CD8-positive, alpha-beta memory T cell (primary cell): ENCODE measurements at regions not wholly inside any gene's neighbourhood (a gene's known extent, or its start where the extent isn't known, plus 50 kb on each side); places are given as distances from the start of the nearest gene placed in this dataset.
A peak's percentile ranks its signal among the peaks of the same experiment; 100 is the strongest.

Experiments
- CTCF ChIA-PET: fragments of 350-600 bp; sonication (Branson Sonifier 250); formaldehyde crosslinking; loops from one replicate; lab custom pipeline; 2021; ENCODE audit warnings: antibody characterized with exemption; lab: Charles Lee
- POLR2A ChIA-PET: fragments of 350-600 bp; sonication (Branson Sonifier 250); formaldehyde crosslinking; loops from one replicate; lab custom pipeline; 2021; ENCODE audit warnings: antibody characterized with exemption; lab: Charles Lee
- DNase-seq, 5 donors: peaks; one replicate each; pipeline versions ENCODE4 v3.0.0 to v3.0.0-alpha.2; 2020 to 2022; ENCODE audit warnings: mixed read lengths in 1 of 5
- H3K27ac ChIP-seq: one replicate; pipeline ENCODE4 v1.7.0; 2013; ENCODE audit warnings: low read depth, mild to moderate bottlenecking, low read length, moderate library complexity
- H3K27me3 ChIP-seq: 2 replicates; pipeline ENCODE4 v1.7.0; 2013; ENCODE audit warnings: low read length, mild to moderate bottlenecking; ENCODE audit not compliant: insufficient read depth, poor library complexity, severe bottlenecking
- H3K36me3 ChIP-seq: 2 replicates; pipeline ENCODE4 v1.7.0; 2013; ENCODE audit warnings: mild to moderate bottlenecking, low read length, moderate library complexity; ENCODE audit not compliant: insufficient read depth
- H3K4me1 ChIP-seq: 2 replicates; pipeline ENCODE4 v1.7.0; 2013; ENCODE audit warnings: mild to moderate bottlenecking, low read length, moderate library complexity; ENCODE audit not compliant: insufficient read depth
- H3K4me3 ChIP-seq: 2 replicates; pipeline ENCODE4 v1.7.0; 2013; ENCODE audit warnings: mild to moderate bottlenecking, low read length
- H3K9me3 ChIP-seq: 2 replicates; pipeline ENCODE4 v1.7.0; 2013; ENCODE audit warnings: mild to moderate bottlenecking, low read length
- H3K27ac Mint-ChIP-seq, 8 donors: one replicate each; pipeline ENCODE4 v1.8.0; 2020 to 2021; ENCODE audit warnings: mixed read lengths in 8 of 8, mild to moderate bottlenecking in 6 of 8, inconsistent platforms in 3 of 8, moderate library complexity in 3 of 8
- H3K27me3 Mint-ChIP-seq, 2 donors: one replicate each; pipeline ENCODE4 v1.8.0; 2020 to 2021; ENCODE audit warnings: mixed read lengths in 2 of 2, mild to moderate bottlenecking in 1 of 2, moderate library complexity in 1 of 2
- H3K36me3 Mint-ChIP-seq, 3 donors: one replicate each; pipeline ENCODE4 v1.8.0; 2020 to 2021; ENCODE audit warnings: mixed read lengths in 3 of 3, inconsistent platforms in 1 of 3, mild to moderate bottlenecking in 1 of 3
- H3K4me1 Mint-ChIP-seq, 3 donors: one replicate each; pipeline ENCODE4 v1.8.0; 2020 to 2021; ENCODE audit warnings: mixed read lengths in 3 of 3, inconsistent platforms in 1 of 3, mild to moderate bottlenecking in 1 of 3
- H3K4me3 Mint-ChIP-seq, 7 donors: one replicate each; pipeline ENCODE4 v1.8.0; 2020 to 2021; ENCODE audit warnings: mixed read lengths in 7 of 7, mild to moderate bottlenecking in 6 of 7, moderate library complexity in 4 of 7, inconsistent platforms in 2 of 7
- H3K9me3 Mint-ChIP-seq, 5 donors: one replicate each; pipeline ENCODE4 v1.8.0; 2020 to 2022; ENCODE audit warnings: mixed read lengths in 5 of 5, mild to moderate bottlenecking in 3 of 5, moderate library complexity in 2 of 5, inconsistent platforms in 1 of 5

DNA sequence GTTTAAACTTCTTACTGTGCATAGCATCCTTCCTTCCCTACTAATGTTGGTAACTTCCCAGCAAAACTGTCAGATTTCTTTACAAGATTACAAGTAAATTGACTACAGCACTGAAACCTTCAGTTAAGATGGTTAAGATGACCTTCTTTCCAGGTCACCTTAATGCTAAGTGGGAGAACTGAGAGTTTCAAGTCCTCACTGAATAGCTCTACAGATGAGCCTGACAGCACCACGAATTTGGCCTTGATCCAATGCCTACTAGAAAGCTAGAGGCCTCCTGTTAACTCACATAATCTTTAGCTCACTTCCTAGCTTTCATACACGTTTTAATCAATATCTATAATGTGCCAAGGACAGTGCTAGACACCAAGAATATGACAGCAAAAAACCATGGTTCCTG, 276.0 kb upstream of the PLD5 start:
- Mint-ChIP-seq H3K27ac (no peak overlapping the region), H3K36me3 (no peaks in the 10 kb centered on the region), H3K4me1 (no peaks in the 10 kb centered on the region), H3K9me3 (peaks cover 0 to 2% (median 0%) of the 10 kb centered on the region in 5 donors), H3K27me3 (peaks cover 0 to 1% of the 10 kb centered on the region in 2 donors), H3K4me3 (no peak overlapping the region)
- no peak for DNase-seq
- Histone ChIP-seq H3K9me3 (no peaks in the 10 kb centered on the region), H3K4me1 (no peaks in the 10 kb centered on the region), H3K4me3 (no peak overlapping the region), H3K36me3 (no peaks in the 10 kb centered on the region), H3K27me3 (no peaks in the 10 kb centered on the region), H3K27ac (no peak overlapping the region)
- POLR2A ChIA-PET: no interaction called here
- CTCF ChIA-PET: no interaction called here

DNA sequence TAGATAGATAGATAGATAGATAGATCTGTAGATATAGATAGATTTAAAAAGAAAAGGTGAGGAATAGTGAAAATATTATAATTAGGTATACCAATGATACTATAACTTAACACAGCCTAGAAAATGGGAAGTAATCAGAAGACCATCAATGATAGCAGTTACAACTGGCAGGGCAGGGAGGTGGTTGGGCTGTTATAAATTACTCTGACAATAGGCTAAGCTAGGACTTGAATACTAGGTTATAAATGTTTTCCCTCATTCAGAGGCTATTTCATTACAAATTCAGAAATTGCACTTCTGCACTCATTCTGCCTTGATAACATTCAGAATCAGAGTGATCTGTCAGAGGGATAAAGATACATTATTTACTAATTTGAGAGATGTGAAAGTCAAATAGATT, 273.4 kb upstream of the PLD5 start:
- Mint-ChIP-seq H3K4me1 (no peaks in the 10 kb centered on the region), H3K27me3 (peaks cover 0 to 1% of the 10 kb centered on the region in 2 donors), H3K4me3 (no peak overlapping the region), H3K36me3 (no peaks in the 10 kb centered on the region), H3K9me3 (peaks cover 0 to 2% (median 0%) of the 10 kb centered on the region in 5 donors), H3K27ac (no peak overlapping the region)
- H3K9me3 ChIP-seq: no peaks in the 10 kb centered on the region
- CTCF ChIA-PET: no interaction called here
- H3K36me3 ChIP-seq: no peaks in the 10 kb centered on the region
- no peaks in the 10 kb centered on the region for H3K27me3 ChIP-seq
- H3K4me1 ChIP-seq: no peaks in the 10 kb centered on the region
- no peak overlapping the region for H3K4me3 ChIP-seq
- H3K27ac ChIP-seq: no peak overlapping the region
- POLR2A ChIA-PET: no interaction called here
- no peak for DNase-seq

DNA sequence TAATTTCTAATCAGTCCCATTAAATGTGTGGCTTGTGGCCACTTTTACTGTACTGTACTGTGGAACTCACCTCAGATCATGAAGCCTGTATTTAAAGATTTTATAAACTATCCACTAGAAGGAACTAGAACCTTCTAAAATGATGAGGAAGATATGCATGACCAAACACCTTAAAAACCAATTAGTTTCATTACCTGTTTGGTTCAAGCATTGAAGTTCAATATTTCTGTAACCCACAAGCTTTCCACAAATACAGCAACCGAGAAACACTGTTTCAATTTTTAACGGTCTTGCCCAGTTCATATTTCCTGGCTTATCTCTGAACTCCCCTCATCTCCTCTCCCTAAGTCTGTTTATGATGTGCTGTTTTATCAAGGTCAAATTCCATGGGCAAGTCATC, 264.3 kb upstream of the PLD5 start:
- Histone ChIP-seq H3K36me3 (no peaks in the 10 kb centered on the region), H3K27me3 (no peaks in the 10 kb centered on the region), H3K4me3 (no peak overlapping the region), H3K4me1 (no peaks in the 10 kb centered on the region), H3K9me3 (no peaks in the 10 kb centered on the region), H3K27ac (no peak overlapping the region)
- no peaks in the 10 kb centered on the region for H3K36me3 Mint-ChIP-seq
- no peak overlapping the region for H3K4me3 Mint-ChIP-seq
- ChIA-PET POLR2A (no interaction called here), CTCF (no interaction called here)
- H3K4me1 Mint-ChIP-seq: no peaks in the 10 kb centered on the region
- H3K27me3 Mint-ChIP-seq: peaks cover 3 to 4% of the 10 kb centered on the region in 2 donors
- peaks cover 0 to 5% (median 2%) of the 10 kb centered on the region in 5 donors for H3K9me3 Mint-ChIP-seq
- no peak for DNase-seq
- no peak overlapping the region for H3K27ac Mint-ChIP-seq

DNA sequence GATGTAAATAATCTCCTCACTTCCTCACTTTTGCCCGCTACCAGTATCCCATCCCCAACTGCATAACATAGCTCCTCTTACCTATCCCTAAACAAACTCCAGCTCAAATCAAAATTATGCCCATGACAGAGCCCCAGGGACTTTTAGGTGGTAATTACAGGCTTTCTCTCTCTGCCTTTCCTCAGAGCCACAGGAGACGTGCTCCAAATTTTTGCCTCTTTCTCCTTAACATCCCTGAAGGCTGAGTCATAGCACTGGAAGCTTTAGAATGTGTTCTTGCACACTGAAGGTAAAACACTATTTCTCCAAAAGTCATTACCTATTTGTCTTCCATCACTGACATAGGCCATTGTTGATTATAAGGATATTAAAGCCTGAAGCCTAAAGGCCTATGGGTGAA, 263.5 kb upstream of the PLD5 start:
- CTCF ChIA-PET: no interaction called here

GRCh38 chr1:242784807-242785206, 260.3 kb upstream of the PLD5 start:
- Mint-ChIP-seq H3K27ac (no peak overlapping the region), H3K9me3 (peaks cover 0 to 6% (median 2%) of the 10 kb centered on the region in 5 donors), H3K27me3 (peaks cover 3 to 6% of the 10 kb centered on the region in 2 donors), H3K4me3 (no peak overlapping the region), H3K36me3 (no peaks in the 10 kb centered on the region), H3K4me1 (no peaks in the 10 kb centered on the region)
- no peaks in the 10 kb centered on the region for H3K36me3 ChIP-seq
- no peaks in the 10 kb centered on the region for H3K4me1 ChIP-seq
- DNase-seq: no peak
- ChIA-PET CTCF (no interaction called here), POLR2A (no interaction called here)
- H3K27ac ChIP-seq: no peak overlapping the region
- no peak overlapping the region for H3K4me3 ChIP-seq
- no peaks in the 10 kb centered on the region for H3K27me3 ChIP-seq
- no peaks in the 10 kb centered on the region for H3K9me3 ChIP-seq

More for the DNA sequence above, 263.5 kb upstream of the PLD5 start:
- Histone ChIP-seq H3K4me1 (no peaks in the 10 kb centered on the region), H3K9me3 (no peaks in the 10 kb centered on the region), H3K27ac (no peak overlapping the region), H3K27me3 (no peaks in the 10 kb centered on the region), H3K36me3 (no peaks in the 10 kb centered on the region), H3K4me3 (no peak overlapping the region)
- POLR2A ChIA-PET: no interaction called here
- Mint-ChIP-seq H3K27me3 (peaks cover 3 to 4% of the 10 kb centered on the region in 2 donors), H3K36me3 (no peaks in the 10 kb centered on the region), H3K9me3 (peaks cover 0 to 6% (median 2%) of the 10 kb centered on the region in 5 donors), H3K4me1 (no peaks in the 10 kb centered on the region), H3K4me3 (no peak overlapping the region), H3K27ac (peak overlapping the region in 1 of 8 donors; percentile 18)
- no peak for DNase-seq

- H3K27ac ChIP-seq: no peak overlapping the region
- H3K27me3 ChIP-seq: no peaks in the 10 kb centered on the region
- no peaks in the 10 kb centered on the region for H3K9me3 ChIP-seq
- peaks cover 0 to 6% (median 2%) of the 10 kb centered on the region in 5 donors for H3K9me3 Mint-ChIP-seq
- ChIA-PET CTCF (no interaction called here), POLR2A (no interaction called here)
- no peak for DNase-seq
- H3K4me1 ChIP-seq: no peaks in the 10 kb centered on the region
- no peak overlapping the region for H3K4me3 ChIP-seq
- H3K4me3 Mint-ChIP-seq: no peak overlapping the region
- H3K36me3 Mint-ChIP-seq: no peaks in the 10 kb centered on the region
- H3K36me3 ChIP-seq: no peaks in the 10 kb centered on the region
- no peaks in the 10 kb centered on the region for H3K4me1 Mint-ChIP-seq
- H3K27me3 Mint-ChIP-seq: peaks cover 3 to 6% of the 10 kb centered on the region in 2 donors
- H3K27ac Mint-ChIP-seq: no peak overlapping the region
Observed at GRCh38 chr1:242784084-242784483, 259.6 kb upstream of the PLD5 start.

DNA sequence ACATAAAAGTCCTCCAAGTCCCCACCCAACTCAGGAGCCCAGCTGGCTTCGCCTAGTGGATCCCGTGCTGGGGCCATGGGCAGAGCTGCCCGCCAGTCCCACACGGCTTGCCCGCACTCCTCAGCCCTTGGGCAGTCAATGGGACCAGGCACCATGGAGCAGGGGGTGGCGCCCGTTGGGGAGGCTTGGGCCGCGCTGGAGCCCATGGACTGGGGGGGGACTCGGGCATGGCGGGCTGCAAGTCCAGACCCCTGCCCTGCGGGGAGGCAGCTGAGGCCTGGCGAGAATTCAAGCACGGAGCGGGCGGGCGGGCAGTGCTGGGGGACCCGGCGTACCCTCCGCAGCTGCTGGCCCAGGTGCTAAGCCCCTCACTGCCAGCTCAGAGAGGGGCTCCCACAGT, 249.8 kb upstream of the PLD5 start:
- Mint-ChIP-seq H3K36me3 (no peaks in the 10 kb centered on the region), H3K27me3 (no peaks in the 10 kb centered on the region), H3K4me1 (no peaks in the 10 kb centered on the region), H3K27ac (no peak overlapping the region), H3K9me3 (peaks cover 0 to 3% (median 0%) of the 10 kb centered on the region in 5 donors), H3K4me3 (no peak overlapping the region)
- Histone ChIP-seq H3K4me1 (no peaks in the 10 kb centered on the region), H3K36me3 (no peaks in the 10 kb centered on the region), H3K4me3 (no peak overlapping the region), H3K27ac (no peak overlapping the region), H3K27me3 (no peaks in the 10 kb centered on the region), H3K9me3 (no peaks in the 10 kb centered on the region)
- DNase-seq: no peak
- CTCF ChIA-PET: no interaction called here
- POLR2A ChIA-PET: no interaction called here

DNA sequence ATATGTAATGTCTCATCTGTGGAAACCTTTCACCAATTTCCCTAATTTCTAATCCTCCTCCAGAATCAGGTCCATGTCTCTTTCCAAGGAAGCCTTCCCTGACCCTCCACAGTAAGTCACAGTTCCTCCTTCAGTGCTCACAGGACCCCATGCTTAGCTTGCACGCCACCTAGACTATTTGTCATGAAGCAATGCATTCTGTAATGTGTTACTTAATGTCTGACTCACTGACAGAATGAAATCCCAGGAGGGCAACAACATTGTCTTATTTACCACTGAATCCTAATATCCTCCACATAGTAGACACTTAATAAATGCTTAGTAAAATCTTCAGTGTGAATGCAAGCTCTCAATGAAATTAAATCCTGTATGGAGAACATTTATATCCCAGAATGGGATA, 245.9 kb upstream of the PLD5 start:
- Mint-ChIP-seq H3K27ac (peak overlapping the region in 1 of 8 donors; percentile 44), H3K36me3 (no peaks in the 10 kb centered on the region), H3K9me3 (peaks cover 0 to 10% (median 9%) of the 10 kb centered on the region in 5 donors), H3K27me3 (no peaks in the 10 kb centered on the region), H3K4me3 (no peak overlapping the region), H3K4me1 (no peaks in the 10 kb centered on the region)
- no peak overlapping the region for H3K27ac ChIP-seq
- H3K4me1 ChIP-seq: no peaks in the 10 kb centered on the region
- no peaks in the 10 kb centered on the region for H3K27me3 ChIP-seq
- no peaks in the 10 kb centered on the region for H3K9me3 ChIP-seq
- no peaks in the 10 kb centered on the region for H3K36me3 ChIP-seq
- POLR2A ChIA-PET: no interaction called here
- H3K4me3 ChIP-seq: no peak overlapping the region
- CTCF ChIA-PET: no interaction called here
- DNase-seq: no peak

DNA sequence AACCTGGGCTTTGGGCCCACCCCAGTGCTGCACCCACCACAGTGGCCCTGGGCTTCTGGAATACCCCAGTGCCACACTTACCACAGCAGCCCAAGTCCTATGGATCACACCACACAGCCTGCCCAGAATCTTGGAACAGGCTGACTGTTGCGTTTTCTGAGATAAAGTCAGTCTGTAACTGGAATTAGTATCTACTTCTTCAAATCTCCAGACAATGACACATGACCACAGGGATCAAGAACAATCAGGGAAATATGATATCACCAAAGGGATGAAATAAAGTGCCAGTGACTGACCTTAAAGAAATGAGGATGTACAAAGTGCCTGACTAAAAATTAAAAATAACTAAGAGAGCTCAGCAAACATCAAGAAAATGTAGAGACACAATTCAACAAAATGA, 239.7 kb upstream of the PLD5 start:
- H3K27me3 Mint-ChIP-seq: no peaks in the 10 kb centered on the region
- Histone ChIP-seq H3K27me3 (no peaks in the 10 kb centered on the region), H3K27ac (no peak overlapping the region), H3K36me3 (no peaks in the 10 kb centered on the region), H3K4me1 (no peaks in the 10 kb centered on the region), H3K9me3 (no peaks in the 10 kb centered on the region), H3K4me3 (no peak overlapping the region)
- DNase-seq: no peak
- ChIA-PET CTCF (no interaction called here), POLR2A (no interaction called here)
- H3K9me3 Mint-ChIP-seq: peaks cover 11 to 15% (median 12%) of the 10 kb centered on the region in 5 donors
- no peak overlapping the region for H3K4me3 Mint-ChIP-seq
- no peak overlapping the region for H3K27ac Mint-ChIP-seq
- H3K36me3 Mint-ChIP-seq: no peaks in the 10 kb centered on the region
- no peaks in the 10 kb centered on the region for H3K4me1 Mint-ChIP-seq
